ENCODE measurements at regions not wholly inside any gene's neighbourhood (a gene's known extent, or its start where the extent isn't known, plus 50 kb on each side); places are given as distances from the start of the nearest gene placed in this dataset.

- H3K27ac ChIP-seq (ENCODE audit: low read depth, low read length): no peak overlapping the region
- no peaks in the 10 kb centered on the region for H3K9me3 ChIP-seq (ENCODE audit: control insufficient read depth in 1 of 2, low read length in 2 of 2)
- H3K4me1 ChIP-seq (ENCODE audit: control insufficient read depth in 1 of 2, insufficient read depth in 2 of 2, low read length in 2 of 2): no peaks in the 10 kb centered on the region
- no peak overlapping the region for H3K4me3 ChIP-seq (ENCODE audit: low read depth in 1 of 2, low read length in 2 of 2)
- H3K36me3 ChIP-seq (ENCODE audit: control insufficient read depth in 1 of 2, insufficient read depth in 2 of 2, low read length in 2 of 2): no peaks in the 10 kb centered on the region
- H3K9ac ChIP-seq (ENCODE audit: low read depth in 1 of 2, low read length in 2 of 2): no peak overlapping the region
- peaks cover 2% of the 10 kb centered on the region in 2 donors for H3K27me3 ChIP-seq (ENCODE audit: control insufficient read depth in 1 of 2, insufficient read depth in 2 of 2, low read length in 2 of 2)
These were observed 114.3 kb downstream of the SNAPC1 start for GRCh38 chr14:61876362-61877034.

- Histone ChIP-seq H3K4me1 (ENCODE audit: control insufficient read depth in 1 of 2, insufficient read depth in 2 of 2, low read length in 2 of 2) (no peaks in the 10 kb centered on the region), H3K4me3 (ENCODE audit: low read depth in 1 of 2, low read length in 2 of 2) (no peak overlapping the region), H3K9me3 (ENCODE audit: control insufficient read depth in 1 of 2, low read length in 2 of 2) (no peaks in the 10 kb centered on the region), H3K27me3 (ENCODE audit: control insufficient read depth in 1 of 2, insufficient read depth in 2 of 2, low read length in 2 of 2) (peaks cover 2% of the 10 kb centered on the region in 2 donors), H3K27ac (ENCODE audit: low read depth, low read length) (no peak overlapping the region), H3K36me3 (ENCODE audit: control insufficient read depth in 1 of 2, insufficient read depth in 2 of 2, low read length in 2 of 2) (no peaks in the 10 kb centered on the region), H3K9ac (ENCODE audit: low read depth in 1 of 2, low read length in 2 of 2) (no peak overlapping the region)
These were observed 114.8 kb downstream of the SNAPC1 start for GRCh38 chr14:61877035-61877390.

- Histone ChIP-seq H3K27ac (ENCODE audit: low read depth, low read length) (no peak overlapping the region), H3K27me3 (ENCODE audit: control insufficient read depth in 1 of 2, insufficient read depth in 2 of 2, low read length in 2 of 2) (peaks cover 2% of the 10 kb centered on the region in 2 donors), H3K4me3 (ENCODE audit: low read depth in 1 of 2, low read length in 2 of 2) (no peak overlapping the region), H3K9me3 (ENCODE audit: control insufficient read depth in 1 of 2, low read length in 2 of 2) (no peaks in the 10 kb centered on the region), H3K4me1 (ENCODE audit: control insufficient read depth in 1 of 2, insufficient read depth in 2 of 2, low read length in 2 of 2) (no peaks in the 10 kb centered on the region), H3K36me3 (ENCODE audit: control insufficient read depth in 1 of 2, insufficient read depth in 2 of 2, low read length in 2 of 2) (no peaks in the 10 kb centered on the region), H3K9ac (ENCODE audit: low read depth in 1 of 2, low read length in 2 of 2) (no peak overlapping the region)
These were observed 115.5 kb downstream of the SNAPC1 start for GRCh38 chr14:61877768-61878167.

- Histone ChIP-seq H3K4me1 (ENCODE audit: control insufficient read depth in 1 of 2, insufficient read depth in 2 of 2, low read length in 2 of 2) (no peaks in the 10 kb centered on the region), H3K27me3 (ENCODE audit: control insufficient read depth in 1 of 2, insufficient read depth in 2 of 2, low read length in 2 of 2) (peaks cover 0 to 2% of the 10 kb centered on the region in 2 donors), H3K4me3 (ENCODE audit: low read depth in 1 of 2, low read length in 2 of 2) (no peak overlapping the region), H3K36me3 (ENCODE audit: control insufficient read depth in 1 of 2, insufficient read depth in 2 of 2, low read length in 2 of 2) (no peaks in the 10 kb centered on the region), H3K9me3 (ENCODE audit: control insufficient read depth in 1 of 2, low read length in 2 of 2) (no peaks in the 10 kb centered on the region), H3K9ac (ENCODE audit: low read depth in 1 of 2, low read length in 2 of 2) (no peak overlapping the region), H3K27ac (ENCODE audit: low read depth, low read length) (no peak overlapping the region)
These were observed 116.7 kb downstream of the SNAPC1 start for GRCh38 chr14:61878931-61879330.

GRCh38 chr14:61881046-61881445, 118.8 kb downstream of the SNAPC1 start:
- no peaks in the 10 kb centered on the region for H3K36me3 ChIP-seq (ENCODE audit: control insufficient read depth in 1 of 2, insufficient read depth in 2 of 2, low read length in 2 of 2)
- no peaks in the 10 kb centered on the region for H3K4me1 ChIP-seq (ENCODE audit: control insufficient read depth in 1 of 2, insufficient read depth in 2 of 2, low read length in 2 of 2)
- no peaks in the 10 kb centered on the region for H3K27me3 ChIP-seq (ENCODE audit: control insufficient read depth in 1 of 2, insufficient read depth in 2 of 2, low read length in 2 of 2)
- no peaks in the 10 kb centered on the region for H3K9me3 ChIP-seq (ENCODE audit: control insufficient read depth in 1 of 2, low read length in 2 of 2)
- no peak overlapping the region for H3K27ac ChIP-seq (ENCODE audit: low read depth, low read length)
- H3K4me3 ChIP-seq (ENCODE audit: low read depth in 1 of 2, low read length in 2 of 2): no peak overlapping the region
- H3K9ac ChIP-seq (ENCODE audit: low read depth in 1 of 2, low read length in 2 of 2): no peak overlapping the region

- Histone ChIP-seq H3K27me3 (ENCODE audit: control insufficient read depth in 1 of 2, insufficient read depth in 2 of 2, low read length in 2 of 2) (no peaks in the 10 kb centered on the region), H3K9ac (ENCODE audit: low read depth in 1 of 2, low read length in 2 of 2) (no peak overlapping the region), H3K9me3 (ENCODE audit: control insufficient read depth in 1 of 2, low read length in 2 of 2) (no peaks in the 10 kb centered on the region), H3K4me3 (ENCODE audit: low read depth in 1 of 2, low read length in 2 of 2) (no peak overlapping the region), H3K4me1 (ENCODE audit: control insufficient read depth in 1 of 2, insufficient read depth in 2 of 2, low read length in 2 of 2) (peaks cover 0 to under 1% of the 10 kb centered on the region in 2 donors), H3K27ac (ENCODE audit: low read depth, low read length) (no peak overlapping the region), H3K36me3 (ENCODE audit: control insufficient read depth in 1 of 2, insufficient read depth in 2 of 2, low read length in 2 of 2) (no peaks in the 10 kb centered on the region)
These were observed 122.5 kb downstream of the SNAPC1 start for GRCh38 chr14:61884711-61885110.

GRCh38 chr14:61885203-61885961, 123.2 kb downstream of the SNAPC1 start:
- H3K9me3 ChIP-seq (ENCODE audit: control insufficient read depth in 1 of 2, low read length in 2 of 2): no peaks in the 10 kb centered on the region
- H3K27ac ChIP-seq (ENCODE audit: low read depth, low read length): no peak overlapping the region
- no peak overlapping the region for H3K4me3 ChIP-seq (ENCODE audit: low read depth in 1 of 2, low read length in 2 of 2)
- no peaks in the 10 kb centered on the region for H3K36me3 ChIP-seq (ENCODE audit: control insufficient read depth in 1 of 2, insufficient read depth in 2 of 2, low read length in 2 of 2)
- H3K4me1 ChIP-seq (ENCODE audit: control insufficient read depth in 1 of 2, insufficient read depth in 2 of 2, low read length in 2 of 2): peaks cover 0 to 7% of the 10 kb centered on the region in 2 donors
- H3K9ac ChIP-seq (ENCODE audit: low read depth in 1 of 2, low read length in 2 of 2): no peak overlapping the region
- no peaks in the 10 kb centered on the region for H3K27me3 ChIP-seq (ENCODE audit: control insufficient read depth in 1 of 2, insufficient read depth in 2 of 2, low read length in 2 of 2)

- no peak overlapping the region for H3K4me3 ChIP-seq (ENCODE audit: low read depth in 1 of 2, low read length in 2 of 2)
These were observed 125.4 kb downstream of the SNAPC1 start for GRCh38 chr14:61887628-61888027.

GRCh38 chr14:61889914-61890351, 127.7 kb downstream of the SNAPC1 start:
- peaks cover 0 to 7% of the 10 kb centered on the region in 2 donors for H3K4me1 ChIP-seq (ENCODE audit: control insufficient read depth in 1 of 2, insufficient read depth in 2 of 2, low read length in 2 of 2)
- no peak overlapping the region for H3K9ac ChIP-seq (ENCODE audit: low read depth in 1 of 2, low read length in 2 of 2)
- peak overlapping the region; percentile 20 to 51 for H3K4me3 ChIP-seq (ENCODE audit: low read depth in 1 of 2, low read length in 2 of 2)
- no peaks in the 10 kb centered on the region for H3K36me3 ChIP-seq (ENCODE audit: control insufficient read depth in 1 of 2, insufficient read depth in 2 of 2, low read length in 2 of 2)
- H3K27me3 ChIP-seq (ENCODE audit: control insufficient read depth in 1 of 2, insufficient read depth in 2 of 2, low read length in 2 of 2): peaks cover 0 to 9% of the 10 kb centered on the region in 2 donors
- H3K9me3 ChIP-seq (ENCODE audit: control insufficient read depth in 1 of 2, low read length in 2 of 2): no peaks in the 10 kb centered on the region
- no peak overlapping the region for H3K27ac ChIP-seq (ENCODE audit: low read depth, low read length)

More at GRCh38 chr14:61887628-61888027, 125.4 kb downstream of the SNAPC1 start:
- peaks cover 0 to 9% of the 10 kb centered on the region in 2 donors for H3K27me3 ChIP-seq (ENCODE audit: control insufficient read depth in 1 of 2, insufficient read depth in 2 of 2, low read length in 2 of 2)
- H3K9me3 ChIP-seq (ENCODE audit: control insufficient read depth in 1 of 2, low read length in 2 of 2): no peaks in the 10 kb centered on the region
- no peak overlapping the region for H3K9ac ChIP-seq (ENCODE audit: low read depth in 1 of 2, low read length in 2 of 2)
- no peak overlapping the region for H3K27ac ChIP-seq (ENCODE audit: low read depth, low read length)
- H3K4me1 ChIP-seq (ENCODE audit: control insufficient read depth in 1 of 2, insufficient read depth in 2 of 2, low read length in 2 of 2): peaks cover 0 to 7% of the 10 kb centered on the region in 2 donors
- H3K36me3 ChIP-seq (ENCODE audit: control insufficient read depth in 1 of 2, insufficient read depth in 2 of 2, low read length in 2 of 2): no peaks in the 10 kb centered on the region

- H3K9me3 ChIP-seq (ENCODE audit: control insufficient read depth in 1 of 2, low read length in 2 of 2): no peaks in the 10 kb centered on the region
- H3K27me3 ChIP-seq (ENCODE audit: control insufficient read depth in 1 of 2, insufficient read depth in 2 of 2, low read length in 2 of 2): peaks cover 0 to 9% of the 10 kb centered on the region in 2 donors
- no peak overlapping the region for H3K27ac ChIP-seq (ENCODE audit: low read depth, low read length)
- no peak overlapping the region for H3K9ac ChIP-seq (ENCODE audit: low read depth in 1 of 2, low read length in 2 of 2)
- H3K4me3 ChIP-seq (ENCODE audit: low read depth in 1 of 2, low read length in 2 of 2): no peak overlapping the region
- H3K36me3 ChIP-seq (ENCODE audit: control insufficient read depth in 1 of 2, insufficient read depth in 2 of 2, low read length in 2 of 2): no peaks in the 10 kb centered on the region
- H3K4me1 ChIP-seq (ENCODE audit: control insufficient read depth in 1 of 2, insufficient read depth in 2 of 2, low read length in 2 of 2): peaks cover 0 to 7% of the 10 kb centered on the region in 2 donors
These were observed 128.9 kb downstream of the SNAPC1 start for GRCh38 chr14:61891170-61891569.
